Type B pancreatic cell (in vitro differentiated cells): ENCODE measurements at regions not wholly inside any gene's neighbourhood (a gene's known extent, or its start where the extent isn't known, plus 50 kb on each side); places are given as distances from the start of the nearest gene placed in this dataset.
"Not testable (repeated sequence)": the region's sequence is repeated elsewhere in the genome, so short reads cannot be mapped to it uniquely, and the experiment has no call there.

Experiments
- DNase-seq: peaks from one replicate; pipeline ENCODE4 v3.0.0; 2021; ENCODE audit warnings: mixed read lengths; ENCODE audit not compliant: unreplicated experiment; ENCODE audit errors: extremely low spot score
- H3K27ac Mint-ChIP-seq: 2 replicates; pipeline ENCODE4 v1.8.0; 2021; ENCODE audit warnings: mild to moderate bottlenecking, mixed read lengths
- H3K27me3 Mint-ChIP-seq: 2 replicates; pipeline ENCODE4 v1.8.0; 2021; ENCODE audit warnings: mixed read lengths
- H3K36me3 Mint-ChIP-seq: 2 replicates; pipeline ENCODE4 v1.8.0; 2021; ENCODE audit warnings: mixed read lengths
- H3K4me1 Mint-ChIP-seq: one replicate; pipeline ENCODE4 v1.8.0; 2021; ENCODE audit warnings: mixed read lengths; ENCODE audit not compliant: unreplicated experiment
- H3K4me3 Mint-ChIP-seq: 2 replicates; pipeline ENCODE4 v1.8.0; 2021; ENCODE audit warnings: mild to moderate bottlenecking, mixed read lengths
- H3K9me3 Mint-ChIP-seq: 2 replicates; pipeline ENCODE4 v1.8.0; 2021; ENCODE audit warnings: mixed read lengths
- CTCF ChIP-seq: fragments of 200-600 bp; sonication (generic); conservative IDR thresholded peaks from 2 replicates; pipeline ENCODE4 v1.5.0; 2021; ENCODE audit warnings: antibody characterized with exemption, mild to moderate bottlenecking

- no peak overlapping the region for H3K4me3 Mint-ChIP-seq
Measured at GRCh38 chr7:37552030-37552429, 103.4 kb upstream of the ELMO1 start.

GRCh38 chr7:37552439-37552838 lies 103.8 kb upstream of the ELMO1 start:
- not testable (repeated sequence) for H3K27ac Mint-ChIP-seq, H3K36me3 Mint-ChIP-seq, H3K4me3 Mint-ChIP-seq, H3K9me3 Mint-ChIP-seq, DNase-seq
- Mint-ChIP-seq H3K27me3 (peaks cover 48% of the 10 kb centered on the region), H3K4me1 (peaks cover 26% of the 10 kb centered on the region)

More at GRCh38 chr7:37552030-37552429, 103.4 kb upstream of the ELMO1 start:
- no peak for DNase-seq
- no peak for TF ChIP-seq CTCF
- peaks cover 4% of the 10 kb centered on the region for H3K9me3 Mint-ChIP-seq
- H3K4me1 Mint-ChIP-seq, result peaks cover 30% of the 10 kb centered on the region
- H3K27me3 Mint-ChIP-seq, result peaks cover 48% of the 10 kb centered on the region
- H3K36me3 Mint-ChIP-seq, result no peaks in the 10 kb centered on the region
- H3K27ac Mint-ChIP-seq, result no peak overlapping the region

GRCh38 chr7:37555528-37555927 lies 106.9 kb upstream of the ELMO1 start:
- peaks cover 64% of the 10 kb centered on the region for H3K27me3 Mint-ChIP-seq
- peaks cover 4% of the 10 kb centered on the region for H3K9me3 Mint-ChIP-seq
- peaks cover 18% of the 10 kb centered on the region for H3K4me1 Mint-ChIP-seq
- no peak overlapping the region for H3K4me3 Mint-ChIP-seq
- H3K27ac Mint-ChIP-seq, result no peak overlapping the region
- H3K36me3 Mint-ChIP-seq, result no peaks in the 10 kb centered on the region
- no peak for DNase-seq
- no peak for TF ChIP-seq CTCF

- no peak overlapping the region for H3K27ac Mint-ChIP-seq
Measured at GRCh38 chr7:37557571-37558209, 109.0 kb upstream of the ELMO1 start.

GRCh38 chr7:37558320-37559096 lies 109.8 kb upstream of the ELMO1 start:
- Mint-ChIP-seq H3K27me3 (peaks cover 48% of the 10 kb centered on the region), H3K9me3 (no peaks in the 10 kb centered on the region), H3K4me1 (peaks cover 3% of the 10 kb centered on the region)

More at GRCh38 chr7:37557571-37558209, 109.0 kb upstream of the ELMO1 start:
- Mint-ChIP-seq H3K4me1 (peaks cover 3% of the 10 kb centered on the region), H3K4me3 (no peak overlapping the region), H3K36me3 (no peaks in the 10 kb centered on the region), H3K9me3 (no peaks in the 10 kb centered on the region), H3K27me3 (peaks cover 50% of the 10 kb centered on the region)
- no peak for DNase-seq
- no peak for TF ChIP-seq CTCF

More at GRCh38 chr7:37558320-37559096, 109.8 kb upstream of the ELMO1 start:
- no peak for TF ChIP-seq CTCF
- DNase-seq, result no peak
- H3K4me3 Mint-ChIP-seq, result no peak overlapping the region
- H3K27ac Mint-ChIP-seq, result no peak overlapping the region
- no peaks in the 10 kb centered on the region for H3K36me3 Mint-ChIP-seq
